NCI-H69 (cell line): ENCODE measurements at regions not wholly inside any gene's neighbourhood (a gene's known extent, or its start where the extent isn't known, plus 50 kb on each side); places are given as distances from the start of the nearest gene placed in this dataset.
"Not testable (repeated sequence)": the region's sequence is repeated elsewhere in the genome, so short reads cannot be mapped to it uniquely, and the experiment has no call there.

Source experiments
- DNase-seq: peaks from one replicate; lab custom pipeline; 2025; lab: John Stamatoyannopoulos, UW

- DNase-seq: no peak
Measured at GRCh38 chr21:35164971-35165483, 115.9 kb upstream of the RUNX1 start.

DNA sequence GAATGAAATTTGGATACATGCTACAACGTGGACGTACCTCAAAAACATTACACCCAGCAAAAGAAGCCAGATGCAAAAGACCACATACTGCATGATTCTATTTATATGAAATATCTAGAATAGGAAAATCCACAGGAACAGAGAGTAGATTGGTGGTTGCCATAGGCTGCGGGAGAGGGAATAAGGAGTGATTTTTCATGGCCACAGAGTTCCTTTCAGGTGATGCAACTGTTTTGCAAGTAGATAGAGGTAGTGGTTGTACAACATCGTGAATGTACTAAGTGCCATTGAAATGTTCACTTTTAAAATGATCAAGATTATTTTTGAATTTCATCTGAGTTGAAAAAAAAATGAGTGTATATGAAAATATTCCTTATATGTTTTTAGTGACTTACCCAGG lies 115.3 kb upstream of the RUNX1 start:
- no peak for DNase-seq

- no peak for DNase-seq
Measured at GRCh38 chr21:35163411-35163810, 114.3 kb upstream of the RUNX1 start.

GRCh38 chr21:35162831-35163230 lies 113.7 kb upstream of the RUNX1 start:
- DNase-seq: no peak

GRCh38 chr21:35159881-35160280 lies 110.8 kb upstream of the RUNX1 start:
- DNase-seq: no peak

GRCh38 chr21:35157374-35157773 lies 108.3 kb upstream of the RUNX1 start:
- DNase-seq: not testable (repeated sequence)

DNA sequence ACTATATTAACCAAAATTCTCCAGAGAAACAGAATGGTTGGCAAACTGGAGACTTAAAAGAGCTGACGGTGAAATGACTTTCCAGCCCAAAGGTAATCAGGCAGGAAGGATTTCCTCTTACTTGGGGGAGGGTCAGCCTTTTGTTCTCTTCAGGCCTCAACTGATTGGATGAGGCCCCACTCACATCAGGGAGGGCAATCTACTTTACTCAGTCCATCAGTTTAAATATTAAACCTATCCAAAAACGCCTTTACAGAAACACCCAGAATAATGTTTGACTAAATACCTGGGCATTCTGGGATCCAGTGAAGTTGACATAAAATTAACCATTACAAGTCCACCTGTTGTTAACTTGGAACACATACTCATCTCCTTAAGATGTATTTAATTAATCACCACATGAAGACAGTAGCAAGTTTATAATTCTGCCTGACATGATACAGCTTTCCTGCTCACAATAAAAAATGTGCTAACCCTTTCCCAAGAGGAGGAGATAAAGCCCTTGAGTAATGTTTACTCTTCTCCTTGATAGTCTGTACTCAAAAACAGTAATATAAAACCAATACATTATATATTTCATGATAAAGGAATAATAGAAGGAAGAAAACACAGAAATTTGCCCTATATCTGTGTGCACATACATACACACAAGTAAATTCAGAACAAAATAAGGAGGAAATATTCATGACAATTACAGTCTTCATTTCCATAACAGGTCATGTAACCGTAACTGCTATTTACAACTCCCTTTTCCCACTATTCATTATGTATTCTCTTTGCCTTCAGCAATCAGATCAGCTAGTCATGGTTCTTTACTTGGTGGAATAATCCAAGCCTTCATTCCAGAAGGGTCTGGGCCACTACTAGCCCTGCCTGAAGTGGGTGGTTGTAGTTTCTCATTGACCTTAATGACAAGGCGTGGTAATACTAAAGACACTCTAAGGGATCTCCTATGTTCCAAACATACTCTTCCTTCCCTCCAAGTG lies 107.5 kb upstream of the RUNX1 start:
- no peak for DNase-seq

GRCh38 chr21:35154788-35155187 lies 105.7 kb upstream of the RUNX1 start:
- no peak for DNase-seq

DNA sequence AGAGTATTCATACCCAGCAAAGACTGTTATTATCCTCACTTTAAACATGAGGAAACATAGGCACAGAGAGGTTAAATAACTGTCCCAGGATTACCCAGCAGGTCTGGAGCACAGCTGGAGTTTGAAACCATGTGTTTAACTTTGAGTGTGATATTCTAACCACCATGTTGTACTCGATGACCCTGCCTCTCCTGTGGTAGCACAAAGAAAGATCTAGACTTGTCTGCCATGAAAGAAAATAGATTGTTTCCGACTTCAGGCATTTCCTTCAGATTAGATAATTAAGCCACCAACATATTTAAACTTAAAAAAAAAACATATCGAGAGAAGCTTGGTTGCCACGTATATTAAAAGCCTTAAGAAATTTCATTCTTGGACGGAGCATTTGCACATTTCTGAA lies 104.6 kb upstream of the RUNX1 start:
- DNase-seq: no peak

DNA sequence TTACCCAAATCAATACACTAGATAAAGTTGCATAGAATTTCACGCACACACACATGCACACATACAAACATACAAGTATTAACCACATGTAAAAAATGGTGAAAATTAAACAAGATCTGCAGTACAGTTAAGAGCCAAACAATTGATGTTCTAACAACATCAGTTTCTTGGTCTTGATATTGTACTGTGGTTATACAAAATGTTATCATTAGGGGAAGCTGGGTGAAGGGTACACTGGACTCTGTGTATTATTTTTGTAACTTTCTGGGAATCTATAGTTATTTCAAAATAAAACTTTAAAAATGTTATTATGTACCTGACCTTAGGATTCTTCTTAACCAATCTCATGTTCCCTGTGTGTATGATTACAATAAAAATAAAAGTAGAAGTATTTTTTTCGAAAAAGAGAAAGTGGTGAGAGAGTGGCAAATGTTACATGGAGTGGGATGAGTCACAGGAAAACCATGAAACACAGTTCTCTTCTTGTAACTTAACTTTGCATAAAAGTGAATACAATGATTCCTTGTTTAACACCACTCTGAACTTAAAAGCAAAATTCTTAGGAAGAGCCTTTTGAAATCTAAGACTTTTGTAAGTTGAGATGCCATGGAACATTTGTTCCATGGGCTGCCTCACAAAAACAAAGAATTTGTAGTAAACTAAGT lies 101.6 kb upstream of the RUNX1 start:
- no peak for DNase-seq

GRCh38 chr21:35149698-35150097 lies 100.6 kb upstream of the RUNX1 start:
- DNase-seq: no peak

GRCh38 chr21:35147439-35147838 lies 98.3 kb upstream of the RUNX1 start:
- no peak for DNase-seq

DNA sequence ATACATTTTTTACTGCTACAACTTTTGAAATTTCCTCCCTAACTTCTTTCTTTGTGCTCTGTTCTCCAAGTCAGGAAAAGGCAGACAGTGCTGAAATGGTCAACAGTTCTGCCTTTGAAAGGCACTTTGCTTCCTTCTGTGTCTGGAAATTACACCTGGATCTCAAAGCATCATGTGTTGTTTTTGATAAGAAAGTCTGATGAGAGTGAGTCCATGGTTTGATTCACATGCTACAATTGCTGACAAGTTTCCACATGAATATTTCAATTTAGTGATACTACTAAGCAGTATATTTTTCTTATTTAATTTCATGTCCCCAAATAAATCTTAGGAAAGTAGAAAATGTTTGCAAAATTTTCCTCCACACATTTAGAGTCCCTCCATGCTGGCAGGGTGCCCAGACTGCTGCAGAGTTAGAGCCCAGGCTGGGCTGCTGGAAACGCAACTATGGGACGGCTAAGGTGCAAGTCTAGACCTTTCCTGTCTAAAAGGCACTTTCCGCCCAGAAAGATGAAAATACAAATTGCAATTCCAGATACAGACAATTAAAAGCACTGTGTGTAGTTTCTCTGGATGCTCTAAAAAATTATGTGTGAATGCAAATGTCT lies 96.6 kb upstream of the RUNX1 start:
- no peak for DNase-seq

DNA sequence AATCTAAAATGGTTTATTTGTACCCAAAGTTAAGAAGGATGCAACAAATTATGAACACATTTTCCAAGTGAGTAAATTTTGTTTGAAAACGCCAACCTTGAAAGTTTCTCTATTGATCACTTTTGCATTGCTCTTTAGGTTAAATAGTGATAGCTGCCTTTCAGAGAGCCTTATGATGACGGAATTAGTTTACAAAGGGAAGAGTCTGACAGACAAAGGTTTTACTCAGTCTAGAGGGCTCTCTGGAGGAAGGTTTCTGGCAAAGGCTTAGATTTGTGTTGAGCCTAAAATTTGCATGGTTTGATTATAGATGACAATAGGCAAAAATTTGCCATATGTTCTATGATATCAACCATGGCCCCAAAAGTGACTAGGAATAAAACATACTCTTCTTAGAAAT lies 95.9 kb upstream of the RUNX1 start:
- DNase-seq: no peak

DNA sequence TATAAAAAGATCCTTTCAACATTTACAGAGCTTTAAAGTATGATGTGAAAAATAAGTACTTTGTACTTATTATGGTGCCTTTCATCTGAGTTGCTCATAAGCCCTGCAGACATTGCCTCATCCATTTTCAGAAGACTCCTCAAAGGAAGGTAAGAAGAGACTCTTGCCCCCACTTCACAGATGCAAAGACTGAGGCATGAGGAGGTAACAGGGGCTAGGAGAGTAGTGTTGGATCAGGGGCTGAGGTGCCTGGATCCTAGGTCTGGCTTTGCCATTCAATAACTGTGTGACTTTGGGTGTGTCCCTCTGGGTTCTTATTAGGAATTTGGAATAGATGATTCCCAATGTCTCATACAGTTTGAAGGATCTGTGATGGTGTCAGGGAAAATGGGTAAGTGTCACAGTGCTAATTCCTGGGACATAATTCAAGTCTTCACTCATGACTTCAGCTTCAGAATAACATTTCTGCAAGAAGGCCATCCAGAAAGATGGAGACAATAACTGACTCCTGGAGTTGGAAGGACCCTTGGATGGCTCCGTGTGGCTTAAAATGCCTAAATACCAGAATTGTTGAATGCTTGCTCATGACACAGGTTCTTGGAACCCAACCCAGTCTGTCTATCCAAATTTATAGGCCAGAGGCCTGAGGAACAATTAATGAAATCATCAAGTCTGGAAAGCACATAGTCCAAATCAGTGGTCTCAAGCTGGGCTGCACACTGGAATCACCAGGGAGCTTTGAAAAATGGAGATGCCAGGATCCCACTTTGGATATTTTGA lies 93.1 kb upstream of the RUNX1 start:
- no peak for DNase-seq

DNA sequence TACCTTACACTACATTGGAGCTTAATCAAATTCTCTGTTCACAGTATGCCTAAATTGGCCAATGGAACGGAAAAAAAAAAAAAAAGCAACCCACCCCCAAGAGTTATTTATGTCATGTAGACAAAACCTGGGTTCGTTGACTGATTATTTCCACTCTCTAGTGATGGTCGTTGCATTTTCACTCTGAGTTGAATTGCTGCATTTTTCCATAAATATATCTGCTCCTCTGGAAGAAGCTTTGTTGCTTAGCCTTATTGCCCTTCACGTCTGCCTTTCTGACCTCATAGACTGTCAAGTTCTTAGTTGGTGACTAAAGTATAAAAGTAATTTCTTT lies 90.2 kb upstream of the RUNX1 start:
- no peak for DNase-seq

- DNase-seq: no peak
Measured at GRCh38 chr21:35138665-35139381, 89.7 kb upstream of the RUNX1 start.

GRCh38 chr21:35136586-35137219 lies 87.6 kb upstream of the RUNX1 start:
- no peak for DNase-seq

DNA sequence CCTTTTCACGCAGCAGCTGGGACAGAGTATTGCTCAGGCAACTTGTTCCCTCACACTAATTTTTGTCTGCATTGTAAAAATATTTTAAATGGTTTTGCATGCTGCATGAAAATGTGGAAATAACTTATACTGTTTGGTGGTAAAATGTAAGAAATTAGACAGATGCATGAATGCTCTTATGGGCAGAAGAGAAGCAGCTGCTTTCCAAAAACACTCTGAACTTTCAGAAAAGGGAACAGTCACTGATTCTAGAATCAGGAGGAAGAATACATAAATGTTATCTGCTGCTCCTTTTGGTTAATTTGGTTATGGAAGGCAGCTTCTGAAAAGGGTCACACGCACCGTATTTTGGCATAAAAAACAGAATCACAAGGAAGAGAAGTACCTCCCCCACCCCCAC lies 87.0 kb upstream of the RUNX1 start:
- no peak for DNase-seq

DNA sequence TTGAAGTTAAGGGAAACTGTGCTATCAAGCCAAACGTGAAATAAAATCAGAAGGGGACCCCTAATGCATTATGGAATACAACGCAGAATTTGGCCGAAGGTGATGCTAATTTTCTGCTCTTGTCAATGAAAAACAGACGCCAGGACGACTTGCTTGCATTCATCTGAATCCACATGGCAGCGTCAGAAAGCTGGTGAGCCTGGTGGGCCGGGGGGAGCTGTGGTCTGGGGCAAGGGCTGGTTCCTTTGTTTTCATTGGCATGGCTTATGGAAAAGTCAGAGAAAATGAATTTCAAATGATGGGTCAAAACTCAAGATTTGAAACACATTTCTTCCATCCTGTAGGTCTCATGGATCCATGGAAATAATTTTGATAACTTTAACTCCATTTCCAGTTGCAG lies 86.4 kb upstream of the RUNX1 start:
- DNase-seq: no peak

DNA sequence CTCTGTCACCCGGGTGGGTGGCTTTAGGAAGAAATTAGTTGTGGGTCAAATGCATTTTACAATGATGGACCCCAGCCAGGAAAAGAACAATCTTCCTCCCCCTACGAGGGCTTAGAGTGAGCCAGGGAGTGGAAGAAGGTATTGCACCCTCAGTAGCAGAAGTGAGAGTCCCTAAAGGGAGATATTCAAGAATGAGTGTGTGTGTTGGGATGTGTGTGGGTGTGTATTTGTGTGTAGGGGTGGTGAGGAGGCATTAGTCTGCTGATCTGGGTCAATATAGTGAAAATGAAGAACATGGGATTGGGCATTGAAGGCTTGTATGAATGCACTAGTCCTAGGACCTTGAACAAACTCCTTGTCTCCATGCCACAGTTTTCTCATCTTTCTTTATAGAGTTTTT lies 85.2 kb upstream of the RUNX1 start:
- DNase-seq: no peak
